Stimulated activated CD8-positive, alpha-beta memory T cell treated with anti-CD3 and anti-CD28 coated beads, Interleukin-15, amount 100 ng/mL, for 4 hours (primary cell): ENCODE measurements at regions not wholly inside any gene's neighbourhood (a gene's known extent, or its start where the extent isn't known, plus 50 kb on each side); places are given as distances from the start of the nearest gene placed in this dataset.

ENCODE experiments used
- DNase-seq, 2 donors: peaks; one replicate each; pipeline ENCODE4 v3.0.0-alpha.2; 2020; ENCODE audit warnings: low read depth in 2 of 2

GRCh38 chr3:72492240-72492639 lies 356.0 kb downstream of the SHQ1 start:
- no peak for DNase-seq

- DNase-seq: no peak
These were observed 357.4 kb downstream of the SHQ1 start for GRCh38 chr3:72490688-72491435.

- DNase-seq: no peak
These were observed 358.3 kb downstream of the SHQ1 start for GRCh38 chr3:72489901-72490300.

- DNase-seq: no peak
These were observed 359.6 kb downstream of the SHQ1 start for GRCh38 chr3:72488738-72489035.

- no peak for DNase-seq
These were observed 360.1 kb downstream of the SHQ1 start for GRCh38 chr3:72487946-72488737.

- peak in 1 of 2 donors; percentile 11 for DNase-seq
These were observed 361.0 kb downstream of the SHQ1 start for GRCh38 chr3:72487078-72487765.

- no peak for DNase-seq
These were observed 362.6 kb downstream of the SHQ1 start for GRCh38 chr3:72485641-72486040.

- DNase-seq: no peak
These were observed 364.6 kb downstream of the SHQ1 start for GRCh38 chr3:72483554-72484104.

- peak; percentile 53 to 60 for DNase-seq
These were observed 365.5 kb downstream of the SHQ1 start for GRCh38 chr3:72482589-72483321.

- DNase-seq: no peak
These were observed 366.7 kb downstream of the SHQ1 start for GRCh38 chr3:72481542-72481941.

GRCh38 chr3:72480366-72480765 lies 367.9 kb downstream of the SHQ1 start:
- no peak for DNase-seq

GRCh38 chr3:72479651-72480215 lies 368.5 kb downstream of the SHQ1 start:
- DNase-seq: no peak

- DNase-seq: no peak
These were observed 372.1 kb downstream of the SHQ1 start for GRCh38 chr3:72476139-72476483.

GRCh38 chr3:72475258-72476138 lies 372.7 kb downstream of the SHQ1 start:
- DNase-seq: no peak

GRCh38 chr3:72474775-72475174 lies 373.5 kb downstream of the SHQ1 start:
- DNase-seq: no peak

- DNase-seq: no peak
These were observed 375.1 kb downstream of the SHQ1 start for GRCh38 chr3:72473156-72473555.

GRCh38 chr3:72470904-72471417 lies 377.3 kb downstream of the SHQ1 start:
- no peak for DNase-seq

- DNase-seq: no peak
These were observed 382.4 kb downstream of the SHQ1 start for GRCh38 chr3:72465853-72466252.

- no peak for DNase-seq
These were observed 385.2 kb downstream of the SHQ1 start for GRCh38 chr3:72463083-72463482.

GRCh38 chr3:72462595-72463011 lies 385.6 kb downstream of the SHQ1 start:
- no peak for DNase-seq
